GM12872 (cell line): ENCODE measurements at regions not wholly inside any gene's neighbourhood (a gene's known extent, or its start where the extent isn't known, plus 50 kb on each side); places are given as distances from the start of the nearest gene placed in this dataset.

Experiments used
- CTCF ChIP-seq: IDR thresholded peaks from 3 replicates; pipeline ENCODE4 v1.5.1; 2011; ENCODE audit warnings: low read depth, mild to moderate bottlenecking, low read length, moderate library complexity; ENCODE audit not compliant: insufficient read depth

DNA sequence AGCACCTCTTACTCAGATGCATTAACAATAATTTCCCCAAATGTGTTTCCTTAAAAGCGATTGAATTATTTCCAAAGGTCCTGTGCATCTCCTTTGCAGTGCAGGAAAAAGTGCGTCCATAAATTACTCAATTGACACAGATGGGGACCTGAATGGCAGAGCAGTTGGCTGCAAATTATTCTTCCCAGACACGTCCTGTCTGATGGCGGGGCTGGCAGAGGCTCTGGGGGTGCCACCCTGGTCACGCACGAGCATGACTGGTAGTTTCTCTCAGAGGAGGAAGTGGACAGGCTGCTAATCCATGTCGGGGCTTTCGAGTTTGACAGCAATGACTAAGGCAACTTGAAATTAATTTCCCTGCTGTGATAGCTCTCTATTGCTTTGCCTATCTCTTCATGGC, 264.8 kb upstream of the BRINP1 start:
- TF ChIP-seq CTCF, result no peak

- no peak for TF ChIP-seq CTCF
These were observed 242.3 kb upstream of the BRINP1 start for GRCh38 chr9:119611565-119611964.

GRCh38 chr9:119609277-119609971, 240.2 kb upstream of the BRINP1 start:
- no peak for TF ChIP-seq CTCF

DNA sequence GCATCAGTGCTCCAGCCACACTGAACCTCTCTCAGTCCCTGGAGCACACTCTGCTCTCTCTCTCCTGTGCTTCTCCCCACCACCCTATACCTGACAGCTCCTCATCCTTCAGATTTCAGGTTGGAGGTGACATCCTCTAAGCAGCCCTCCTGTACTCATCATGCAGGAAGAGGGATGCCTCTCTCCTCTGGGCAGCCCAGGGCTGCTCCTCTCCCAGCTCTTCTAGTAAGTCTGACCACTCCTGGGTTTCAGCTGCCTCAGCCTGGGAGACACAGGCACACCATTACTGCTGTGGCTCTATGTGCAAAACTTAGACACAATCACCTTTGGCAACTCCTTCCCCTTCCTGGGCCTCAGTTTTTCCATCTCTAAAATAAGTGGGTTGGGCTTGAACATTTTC, 232.4 kb upstream of the BRINP1 start:
- TF ChIP-seq CTCF, result no peak

- no peak for TF ChIP-seq CTCF
These were observed 228.3 kb upstream of the BRINP1 start for GRCh38 chr9:119597499-119597898.

GRCh38 chr9:119596703-119597102, 227.5 kb upstream of the BRINP1 start:
- no peak for TF ChIP-seq CTCF

- no peak for TF ChIP-seq CTCF
These were observed 219.9 kb upstream of the BRINP1 start for GRCh38 chr9:119588874-119589744.
